SU-DHL-6 (cell line): ENCODE measurements at regions not wholly inside any gene's neighbourhood (a gene's known extent, or its start where the extent isn't known, plus 50 kb on each side); places are given as distances from the start of the nearest gene placed in this dataset.

Experiments used
- EZH2phosphoT487 ChIP-seq: fragments of 200-600 bp; sonication (generic), shearing (Covaris generic); conservative IDR thresholded peaks from 2 replicates; pipeline ENCODE4 v1.6.1; 2018; ENCODE audit warnings: mild to moderate bottlenecking, antibody characterized with exemption, low read length, moderate library complexity, mixed read lengths
- TF ChIP-seq, protein P1 (sequence below): fragments of 200-600 bp; sonication (generic); IDR thresholded peaks from one replicate; pipeline ENCODE4 v1.5.1; 2017; ENCODE audit warnings: antibody characterized with exemption, mild to moderate bottlenecking, low read length, moderate library complexity; ENCODE audit not compliant: insufficient read depth, poor library complexity, severe bottlenecking

DNA sequence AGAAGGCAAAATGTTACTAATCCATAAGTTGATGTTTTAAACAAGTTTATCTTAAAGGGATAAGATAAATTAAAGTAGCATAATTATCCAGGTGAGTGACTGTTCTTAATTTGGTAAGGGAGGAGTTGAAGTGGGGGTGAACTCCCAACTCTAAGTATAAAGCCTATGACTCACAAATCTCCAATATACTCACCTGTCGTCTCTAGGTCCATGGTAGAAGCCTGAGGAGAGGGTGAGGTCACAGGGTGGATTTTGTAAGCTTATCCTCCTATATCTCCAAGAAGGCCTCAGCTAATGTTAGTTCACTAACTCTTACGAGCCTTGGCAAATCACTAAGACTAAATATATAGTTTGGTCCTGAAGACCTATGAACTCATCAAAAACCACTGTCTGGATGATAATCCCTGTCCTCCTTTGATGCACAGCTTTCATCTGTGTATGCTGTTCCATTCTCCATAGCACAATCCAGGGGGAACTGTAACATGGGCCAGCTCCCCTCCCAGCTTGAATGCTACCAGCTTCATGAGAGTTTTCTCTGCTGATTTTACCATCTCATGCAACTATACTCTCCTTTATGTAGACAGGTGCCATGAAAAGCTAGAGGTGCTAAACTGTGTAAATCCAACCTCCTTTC, 158.7 kb downstream of the BTC start:
- TF ChIP-seq, protein P1, sequence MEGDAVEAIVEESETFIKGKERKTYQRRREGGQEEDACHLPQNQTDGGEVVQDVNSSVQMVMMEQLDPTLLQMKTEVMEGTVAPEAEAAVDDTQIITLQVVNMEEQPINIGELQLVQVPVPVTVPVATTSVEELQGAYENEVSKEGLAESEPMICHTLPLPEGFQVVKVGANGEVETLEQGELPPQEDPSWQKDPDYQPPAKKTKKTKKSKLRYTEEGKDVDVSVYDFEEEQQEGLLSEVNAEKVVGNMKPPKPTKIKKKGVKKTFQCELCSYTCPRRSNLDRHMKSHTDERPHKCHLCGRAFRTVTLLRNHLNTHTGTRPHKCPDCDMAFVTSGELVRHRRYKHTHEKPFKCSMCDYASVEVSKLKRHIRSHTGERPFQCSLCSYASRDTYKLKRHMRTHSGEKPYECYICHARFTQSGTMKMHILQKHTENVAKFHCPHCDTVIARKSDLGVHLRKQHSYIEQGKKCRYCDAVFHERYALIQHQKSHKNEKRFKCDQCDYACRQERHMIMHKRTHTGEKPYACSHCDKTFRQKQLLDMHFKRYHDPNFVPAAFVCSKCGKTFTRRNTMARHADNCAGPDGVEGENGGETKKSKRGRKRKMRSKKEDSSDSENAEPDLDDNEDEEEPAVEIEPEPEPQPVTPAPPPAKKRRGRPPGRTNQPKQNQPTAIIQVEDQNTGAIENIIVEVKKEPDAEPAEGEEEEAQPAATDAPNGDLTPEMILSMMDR, result no peak
- no peak for TF ChIP-seq EZH2phosphoT487
